HepG2 (cell line): ENCODE measurements at regions not wholly inside any gene's neighbourhood (a gene's known extent, or its start where the extent isn't known, plus 50 kb on each side); places are given as distances from the start of the nearest gene placed in this dataset.

ENCODE experiments used
- AHDC1 ChIP-seq: sonication (generic); formaldehyde crosslinking; IDR thresholded peaks from 2 replicates; pipeline ENCODE4 v1.5.1; 2020; ENCODE audit warnings: mild to moderate bottlenecking, missing genetic modification reagents, borderline replicate concordance
- FOXJ3 ChIP-seq: sonication (generic); formaldehyde crosslinking; IDR thresholded peaks from 2 replicates; pipeline ENCODE4 v1.4.0; 2020; ENCODE audit warnings: missing genetic modification reagents, mild to moderate bottlenecking, borderline replicate concordance
- GFI1 ChIP-seq: sonication (generic); formaldehyde crosslinking; IDR thresholded peaks from 2 replicates; pipeline ENCODE4 v1.5.0; 2020; ENCODE audit warnings: missing genetic modification reagents, mild to moderate bottlenecking, borderline replicate concordance
- PCBP1 ChIP-seq: fragments of 200-400 bp; formaldehyde crosslinking; IDR thresholded peaks from 2 replicates; pipeline ENCODE4 v1.6.1; 2017; ENCODE audit warnings: mild to moderate bottlenecking, low read depth, low read length, borderline replicate concordance
- PRDM10 ChIP-seq: sonication (generic); formaldehyde crosslinking; IDR thresholded peaks from 2 replicates; pipeline ENCODE4 v1.4.0; 2020; ENCODE audit warnings: low read depth, missing genetic modification reagents
- RCOR2 ChIP-seq: IDR thresholded peaks from 2 replicates; pipeline ENCODE4 v1.6.1; 2016; ENCODE audit warnings: missing biosample characterization, missing genetic modification reagents
- SP4 ChIP-seq: sonication (generic); formaldehyde crosslinking; IDR thresholded peaks from 2 replicates; pipeline ENCODE4 v1.8.1; 2023; ENCODE audit warnings: mild to moderate bottlenecking, missing genetic modification reagents
- ZNF121 ChIP-seq: sonication (generic); formaldehyde crosslinking; IDR thresholded peaks from 2 replicates; pipeline ENCODE4 v1.5.0; 2020; ENCODE audit warnings: mild to moderate bottlenecking, missing genetic modification reagents
- ZNF563 ChIP-seq: sonication (generic); formaldehyde crosslinking; IDR thresholded peaks from 2 replicates; pipeline ENCODE4 v1.8.0; 2022; ENCODE audit warnings: mild to moderate bottlenecking, moderate library complexity, missing genetic modification reagents
- ZNF766 ChIP-seq: sonication (generic); formaldehyde crosslinking; IDR thresholded peaks from 2 replicates; pipeline ENCODE4 v1.5.0; 2020; ENCODE audit warnings: missing genetic modification reagents, borderline replicate concordance

- no peak for TF ChIP-seq SP4
- TF ChIP-seq ZNF563 (CRISPR knock-in tag): no peak
- no peak for TF ChIP-seq PCBP1
- no peak for TF ChIP-seq GFI1 (CRISPR knock-in tag)
- TF ChIP-seq RCOR2 (CRISPR knock-in tag): no peak
- no peak for TF ChIP-seq FOXJ3 (CRISPR knock-in tag)
- no peak for TF ChIP-seq AHDC1 (CRISPR knock-in tag)
- no peak for TF ChIP-seq ZNF121
- no peak for TF ChIP-seq ZNF766
- TF ChIP-seq PRDM10 (CRISPR knock-in tag): no peak
Observed at GRCh38 chr17:49910858-49911204, 58.2 kb upstream of the DLX4 start (continued).
